Neuronal stem cell (in vitro differentiated cells): ENCODE measurements at regions not wholly inside any gene's neighbourhood (a gene's known extent, or its start where the extent isn't known, plus 50 kb on each side); places are given as distances from the start of the nearest gene placed in this dataset.

Source experiments
- DNase-seq: peaks from one replicate; pipeline ENCODE4 v3.0.0-alpha.2; 2013; ENCODE audit warnings: low spot score
- H2AFZ ChIP-seq: one replicate; pipeline ENCODE4 v1.6.1; 2013; ENCODE audit warnings: mild to moderate bottlenecking, low read length, inconsistent platforms
- H2AK5ac ChIP-seq: 2 replicates; pipeline ENCODE4 v1.6.1; 2013; ENCODE audit warnings: low read depth, mild to moderate bottlenecking, inconsistent platforms, low read length, moderate library complexity, mixed read lengths
- H2BK120ac ChIP-seq: 2 replicates; pipeline ENCODE4 v1.6.1; 2013; ENCODE audit warnings: low read depth, mild to moderate bottlenecking, inconsistent platforms, low read length, moderate library complexity, mixed read lengths
- H2BK12ac ChIP-seq: one replicate; pipeline ENCODE4 v1.6.1; 2013; ENCODE audit warnings: low read length, inconsistent platforms
- H2BK15ac ChIP-seq: 2 replicates; pipeline ENCODE4 v1.6.1; 2013; ENCODE audit warnings: mild to moderate bottlenecking, low read length, inconsistent platforms, mixed read lengths
- H2BK5ac ChIP-seq: one replicate; pipeline ENCODE4 v1.6.1; 2013; ENCODE audit warnings: inconsistent platforms, mild to moderate bottlenecking, low read length, moderate library complexity
- H3K14ac ChIP-seq: one replicate; pipeline ENCODE4 v1.6.1; 2013; ENCODE audit warnings: low read length, inconsistent platforms
- H3K18ac ChIP-seq: 2 replicates; pipeline ENCODE4 v1.6.1; 2013; ENCODE audit warnings: low read length, inconsistent platforms
- H3K23ac ChIP-seq: 2 replicates; pipeline ENCODE4 v1.6.1; 2013; ENCODE audit warnings: low read depth, mild to moderate bottlenecking, mixed read lengths, low read length, inconsistent platforms; ENCODE audit not compliant: poor library complexity
- H3K27ac ChIP-seq: replicated peaks from 3 replicates; pipeline ENCODE4 v1.5.1; 2013; ENCODE audit warnings: low read length, inconsistent platforms
- H3K27me3 ChIP-seq, 3 experiments: 2 replicates each; pipeline ENCODE4 v1.6.1; 2013; ENCODE audit warnings: low read length in 3 of 3, mild to moderate bottlenecking in 2 of 3, inconsistent platforms in 1 of 3, low read depth in 1 of 3, mixed read lengths in 1 of 3, moderate library complexity in 1 of 3; ENCODE audit not compliant: control insufficient read depth in 3 of 3, insufficient read depth in 3 of 3
- H3K36me3 ChIP-seq, 2 donors: replicated peaks in 1 of 2; 2 replicates each; pipeline ENCODE4 v1.6.1; 2013; ENCODE audit warnings: low read length in 2 of 2; ENCODE audit not compliant: control insufficient read depth in 2 of 2, insufficient read depth in 2 of 2
- H3K4ac ChIP-seq: 2 replicates; pipeline ENCODE4 v1.6.1; 2013; ENCODE audit warnings: inconsistent platforms, mild to moderate bottlenecking, low read length, moderate library complexity
- H3K4me1 ChIP-seq, 2 donors: 1 replicate in 1 of 2; 2 replicates in 1 of 2; pipeline ENCODE4 v1.6.1; 2013; ENCODE audit warnings: low read length in 2 of 2, low read depth in 1 of 2; ENCODE audit not compliant: control insufficient read depth in 2 of 2, insufficient read depth in 1 of 2
- H3K4me2 ChIP-seq: one replicate; pipeline ENCODE4 v1.6.1; 2013; ENCODE audit warnings: mild to moderate bottlenecking, low read length, inconsistent platforms; ENCODE audit not compliant: insufficient read depth, poor library complexity, severe bottlenecking
- H3K4me3 ChIP-seq, 2 donors: 2 replicates each; pipeline ENCODE4 v1.5.1; 2013; ENCODE audit warnings: low read length in 2 of 2, mild to moderate bottlenecking in 2 of 2, inconsistent platforms in 1 of 2, moderate library complexity in 1 of 2
- H3K79me1 ChIP-seq: one replicate; pipeline ENCODE4 v1.6.1; 2013; ENCODE audit warnings: low read depth, mild to moderate bottlenecking, inconsistent platforms, low read length, moderate library complexity
- H3K9ac ChIP-seq: one replicate; pipeline ENCODE4 v1.6.1; 2013; ENCODE audit warnings: mild to moderate bottlenecking, low read depth, low read length, inconsistent platforms; ENCODE audit not compliant: poor library complexity
- H3K9me3 ChIP-seq, 2 donors: replicated peaks in 1 of 2; 2 replicates each; pipeline versions ENCODE3 to v1.6.1; 2013; ENCODE audit warnings: low read length in 2 of 2, mild to moderate bottlenecking in 2 of 2, inconsistent platforms in 1 of 2, low read depth in 1 of 2, mixed read lengths in 1 of 2, moderate library complexity in 1 of 2; ENCODE audit not compliant: control insufficient read depth in 2 of 2, insufficient read depth in 1 of 2
- H4K8ac ChIP-seq: one replicate; pipeline ENCODE4 v1.6.1; 2013; ENCODE audit warnings: low read depth, mild to moderate bottlenecking, inconsistent platforms, low read length, moderate library complexity
- H4K91ac ChIP-seq: one replicate; pipeline ENCODE4 v1.6.1; 2013; ENCODE audit warnings: low read length, low read depth, mild to moderate bottlenecking, inconsistent platforms; ENCODE audit not compliant: poor library complexity
- WGBS, 2 donors: extraction: QIAGEN DNeasy Blood & Tissue Kit; methylation state at CpG; one replicate each; pipeline ENCODE4 v1.1.7; 2013; ENCODE audit warnings: missing lambda C conversion rate in 2 of 2, mixed read lengths in 1 of 2; ENCODE audit not compliant: insufficient read length in 2 of 2, insufficient replicate concordance in 1 of 2; ENCODE audit errors: extremely low coverage in 2 of 2; 5-methylcytosine and 5-hydroxymethylcytosine counted together

DNA sequence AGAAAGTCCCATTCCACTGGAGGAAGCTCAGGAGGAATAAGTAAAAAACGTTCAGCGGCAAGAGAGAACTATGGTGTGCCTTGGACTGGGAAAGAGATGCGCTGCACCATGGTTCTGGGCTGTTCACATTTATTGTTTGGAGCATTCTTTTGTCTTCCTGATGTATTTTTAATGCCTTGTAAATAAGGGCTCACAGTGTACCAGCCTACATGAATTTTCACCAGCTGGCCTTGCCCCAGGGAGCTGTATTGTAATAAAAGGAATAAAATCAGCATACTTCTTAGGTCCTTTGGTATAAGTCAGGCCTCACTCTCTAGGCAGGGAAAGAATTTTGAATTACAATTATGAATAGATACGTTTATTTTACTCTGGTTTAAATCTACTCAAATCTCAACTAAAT, 1249.6 kb downstream of the CNTNAP5 start:
- Histone ChIP-seq H3K4me1 (no peaks in the 10 kb centered on the region), H4K8ac (no peak overlapping the region), H3K18ac (no peak overlapping the region), H3K79me1 (no peaks in the 10 kb centered on the region), H3K14ac (no peak overlapping the region), H2BK12ac (no peak overlapping the region), H3K9me3 (no peaks in the 10 kb centered on the region), H2AFZ (no peak overlapping the region), H4K91ac (no peak overlapping the region), H2AK5ac (no peak overlapping the region), H2BK120ac (no peak overlapping the region), H3K27me3 (no peaks in the 10 kb centered on the region), H3K23ac (no peak overlapping the region), H2BK15ac (no peak overlapping the region), H3K4me3 (no peak overlapping the region), H3K27ac (no peak overlapping the region), H3K36me3 (no peaks in the 10 kb centered on the region), H2BK5ac (no peak overlapping the region), H3K9ac (no peak overlapping the region), H3K4me2 (no peak overlapping the region), H3K4ac (no peak overlapping the region)
- WGBS, 2 donors: no CpG with 5 or more reads among the region's 4 CpGs
- no peak for DNase-seq

DNA sequence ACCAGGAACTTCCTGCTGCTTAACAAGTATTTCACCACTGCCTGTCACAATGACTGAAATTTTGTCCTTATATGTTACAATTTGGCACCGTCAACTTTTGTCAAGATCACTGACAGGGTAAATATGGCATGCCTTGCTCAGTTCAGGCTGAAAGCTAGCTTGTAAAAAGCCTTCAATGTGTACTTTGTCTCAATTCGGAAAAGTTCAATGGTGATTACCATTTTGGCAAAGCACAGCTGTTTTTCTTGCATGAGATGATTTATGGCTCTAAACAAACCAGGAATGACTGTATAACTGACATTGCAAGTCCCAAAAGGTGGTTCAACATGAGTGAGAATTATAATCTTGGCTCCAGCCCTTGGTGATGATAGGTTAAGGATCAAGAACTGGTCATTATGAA, 1255.2 kb downstream of the CNTNAP5 start:
- Histone ChIP-seq H2BK120ac (no peak overlapping the region), H3K79me1 (no peaks in the 10 kb centered on the region), H2AK5ac (no peak overlapping the region), H2AFZ (no peak overlapping the region), H2BK5ac (no peak overlapping the region), H3K4me2 (no peak overlapping the region), H4K8ac (no peak overlapping the region), H3K36me3 (no peaks in the 10 kb centered on the region), H3K27ac (no peak overlapping the region), H2BK15ac (no peak overlapping the region), H3K9ac (no peak overlapping the region), H3K23ac (no peak overlapping the region), H3K4me3 (no peak overlapping the region), H3K4me1 (no peaks in the 10 kb centered on the region), H3K9me3 (no peaks in the 10 kb centered on the region), H3K14ac (no peak overlapping the region), H2BK12ac (no peak overlapping the region), H4K91ac (no peak overlapping the region), H3K18ac (no peak overlapping the region), H3K27me3 (no peaks in the 10 kb centered on the region), H3K4ac (no peak overlapping the region)
- WGBS, 2 donors: no CpG with 5 or more reads among the region's 2 CpGs
- DNase-seq: no peak

GRCh38 chr2:125281242-125281641, 1256.2 kb downstream of the CNTNAP5 start:
- no peak overlapping the region for H3K4me2 ChIP-seq
- no peak overlapping the region for H2BK120ac ChIP-seq
- H4K91ac ChIP-seq: no peak overlapping the region
- no peak overlapping the region for H3K27ac ChIP-seq
- H2AFZ ChIP-seq: no peak overlapping the region
- no peak overlapping the region for H3K9ac ChIP-seq
- no peak overlapping the region for H2BK12ac ChIP-seq
- no peak overlapping the region for H3K23ac ChIP-seq
- H3K9me3 ChIP-seq: no peaks in the 10 kb centered on the region
- no peak overlapping the region for H3K4ac ChIP-seq
- no peak overlapping the region for H4K8ac ChIP-seq
- no peak for DNase-seq
- no peaks in the 10 kb centered on the region for H3K27me3 ChIP-seq
- H2AK5ac ChIP-seq: no peak overlapping the region
- H2BK5ac ChIP-seq: no peak overlapping the region
- no peaks in the 10 kb centered on the region for H3K79me1 ChIP-seq
- no peaks in the 10 kb centered on the region for H3K36me3 ChIP-seq
- no peaks in the 10 kb centered on the region for H3K4me1 ChIP-seq
- H3K4me3 ChIP-seq: no peak overlapping the region
- no peak overlapping the region for H2BK15ac ChIP-seq
- no CpG with 5 or more reads among the region's 1 CpG for WGBS, 2 donors
- H3K18ac ChIP-seq: no peak overlapping the region
- H3K14ac ChIP-seq: no peak overlapping the region

GRCh38 chr2:125296742-125297141, 1271.7 kb downstream of the CNTNAP5 start:
- Histone ChIP-seq H2BK120ac (no peak overlapping the region), H2BK12ac (no peak overlapping the region), H2BK5ac (no peak overlapping the region), H4K8ac (no peak overlapping the region), H3K23ac (no peak overlapping the region), H3K4ac (no peak overlapping the region), H3K27ac (no peak overlapping the region), H3K27me3 (no peaks in the 10 kb centered on the region), H3K4me3 (no peak overlapping the region), H3K4me1 (no peaks in the 10 kb centered on the region), H2AK5ac (no peak overlapping the region), H3K18ac (no peak overlapping the region), H3K36me3 (no peaks in the 10 kb centered on the region), H3K79me1 (no peaks in the 10 kb centered on the region), H3K9ac (no peak overlapping the region), H3K14ac (no peak overlapping the region), H4K91ac (no peak overlapping the region), H2BK15ac (no peak overlapping the region), H3K4me2 (no peak overlapping the region), H3K9me3 (no peaks in the 10 kb centered on the region), H2AFZ (no peak overlapping the region)
- DNase-seq: no peak
- no CpG with 5 or more reads among the region's 5 CpGs for WGBS, 2 donors
